CD4-positive, alpha-beta T cell treated with Interleukin-17A for 4 hours (primary cell): ENCODE measurements at regions not wholly inside any gene's neighbourhood (a gene's known extent, or its start where the extent isn't known, plus 50 kb on each side); places are given as distances from the start of the nearest gene placed in this dataset.
"Not testable (repeated sequence)": the region's sequence is repeated elsewhere in the genome, so short reads cannot be mapped to it uniquely, and the experiment has no call there.

ENCODE experiments used
- DNase-seq: peaks from one replicate; pipeline ENCODE4 v3.0.0-alpha.2; 2020; ENCODE audit warnings: mixed read lengths

- DNase-seq, result no peak
Measured at GRCh38 chr1:3992746-3993145, 92.7 kb upstream of the C1orf174 start.

- no peak for DNase-seq
Measured at GRCh38 chr1:3993619-3994375, 93.7 kb upstream of the C1orf174 start.

- no peak for DNase-seq
Measured at GRCh38 chr1:3995141-3995780, 95.2 kb upstream of the C1orf174 start.

- no peak for DNase-seq
Measured at GRCh38 chr1:3996846-3997705, 97.0 kb upstream of the C1orf174 start.

- no peak for DNase-seq
Measured at GRCh38 chr1:3998086-3998485, 98.0 kb upstream of the C1orf174 start.

GRCh38 chr1:3999514-3999913 is 99.4 kb upstream of the C1orf174 start:
- DNase-seq, result not testable (repeated sequence)

GRCh38 chr1:3999941-4000735 is 100.1 kb upstream of the C1orf174 start:
- DNase-seq, result no peak

GRCh38 chr1:4000811-4001251 is 100.8 kb upstream of the C1orf174 start:
- DNase-seq, result no peak

GRCh38 chr1:4001461-4001860 is 101.4 kb upstream of the C1orf174 start:
- no peak for DNase-seq

GRCh38 chr1:4002061-4002521 is 102.0 kb upstream of the C1orf174 start:
- DNase-seq, result no peak

GRCh38 chr1:4002741-4003140 is 102.7 kb upstream of the C1orf174 start:
- no peak for DNase-seq

- DNase-seq, result no peak
Measured at GRCh38 chr1:4003846-4004505, 103.9 kb upstream of the C1orf174 start.

GRCh38 chr1:4004635-4005430 is 104.8 kb upstream of the C1orf174 start:
- no peak for DNase-seq

GRCh38 chr1:4005431-4005830 is 105.4 kb upstream of the C1orf174 start:
- no peak for DNase-seq

- DNase-seq, result no peak
Measured at GRCh38 chr1:4006676-4007374, 106.8 kb upstream of the C1orf174 start.

GRCh38 chr1:4010284-4010683 is 110.2 kb upstream of the C1orf174 start:
- DNase-seq, result no peak

- no peak for DNase-seq
Measured at GRCh38 chr1:4010814-4011605, 110.9 kb upstream of the C1orf174 start.

GRCh38 chr1:4016351-4017130 is 116.5 kb upstream of the C1orf174 start:
- no peak for DNase-seq
